Activated B cell treated with CpG ODN at 0.5 μM for 24 hours (primary cell): ENCODE measurements at regions not wholly inside any gene's neighbourhood (a gene's known extent, or its start where the extent isn't known, plus 50 kb on each side); places are given as distances from the start of the nearest gene placed in this dataset.

Experiments used
- ATAC-seq: fragments of 200-7000 bp; cut with Tn5 transposase; one replicate; pipeline ENCODE4 v1.10.0; 2021; ENCODE audit warnings: low read depth, mild to moderate bottlenecking, moderate library complexity
- CTCF ChIA-PET: fragments of 350-600 bp; sonication (Branson Sonifier 250); formaldehyde crosslinking; loops from one replicate; lab custom pipeline; 2021; ENCODE audit warnings: antibody characterized with exemption; lab: Charles Lee
- POLR2A ChIA-PET: fragments of 350-600 bp; sonication (Branson Sonifier 250); formaldehyde crosslinking; loops from one replicate; lab custom pipeline; 2021; ENCODE audit warnings: antibody characterized with exemption; lab: Charles Lee
- DNase-seq: peaks from one replicate; pipeline ENCODE4 v3.0.0; 2022
- H3K27ac Mint-ChIP-seq: one replicate; pipeline ENCODE4 v1.8.0; 2020; ENCODE audit warnings: mixed read lengths
- H3K27me3 Mint-ChIP-seq: one replicate; pipeline ENCODE4 v1.8.0; 2021; ENCODE audit warnings: mixed read lengths
- H3K36me3 Mint-ChIP-seq: one replicate; pipeline ENCODE4 v1.8.0; 2021; ENCODE audit warnings: low read depth, mixed read lengths
- H3K4me1 Mint-ChIP-seq: one replicate; pipeline ENCODE4 v1.8.0; 2021; ENCODE audit warnings: mixed read lengths
- H3K4me3 Mint-ChIP-seq: one replicate; pipeline ENCODE4 v1.8.0; 2020; ENCODE audit warnings: mild to moderate bottlenecking, mixed read lengths
- H3K9me3 Mint-ChIP-seq: one replicate; pipeline ENCODE4 v1.8.0; 2020; ENCODE audit warnings: mixed read lengths
- CTCF ChIP-seq: fragments of 200-600 bp; IDR thresholded peaks from one replicate; pipeline ENCODE4 v1.8.0; 2022; ENCODE audit warnings: antibody characterized with exemption, mild to moderate bottlenecking
- intact Hi-C: fragments of 100-400 bp; cut with micrococcal nuclease; formaldehyde crosslinking; loops from one replicate; pipeline ENCODE4 v1.15.1; 2024

- ChIA-PET POLR2A (no interaction called here), CTCF (no interaction called here)
- no peak for DNase-seq
- TF ChIP-seq CTCF = no peak
- ATAC-seq = no peak
- Mint-ChIP-seq H3K27ac (no peak overlapping the region), H3K36me3 (no peaks in the 10 kb centered on the region), H3K4me1 (no peaks in the 10 kb centered on the region), H3K9me3 (no peaks in the 10 kb centered on the region), H3K4me3 (no peak overlapping the region), H3K27me3 (no peaks in the 10 kb centered on the region)
- intact Hi-C loops = no loop called here
Measured at GRCh38 chr2:63784461-63784860, 57.2 kb upstream of the UGP2 start.

- CTCF ChIA-PET = no interaction called here
- DNase-seq = no peak
- no peaks in the 10 kb centered on the region for H3K9me3 Mint-ChIP-seq
- no peak overlapping the region for H3K4me3 Mint-ChIP-seq
- no peaks in the 10 kb centered on the region for H3K4me1 Mint-ChIP-seq
- no peaks in the 10 kb centered on the region for H3K27me3 Mint-ChIP-seq
- no peak for ATAC-seq
- intact Hi-C loops = no loop called here
- no peak overlapping the region for H3K27ac Mint-ChIP-seq
- no peaks in the 10 kb centered on the region for H3K36me3 Mint-ChIP-seq
- POLR2A ChIA-PET = no interaction called here
- TF ChIP-seq CTCF = no peak
Measured at GRCh38 chr2:63785096-63785495, 56.6 kb upstream of the UGP2 start.

GRCh38 chr2:63786471-63786870 lies 55.2 kb upstream of the UGP2 start:
- Mint-ChIP-seq H3K36me3 (no peaks in the 10 kb centered on the region), H3K4me1 (no peaks in the 10 kb centered on the region), H3K4me3 (no peak overlapping the region), H3K27ac (no peak overlapping the region), H3K27me3 (no peaks in the 10 kb centered on the region), H3K9me3 (no peaks in the 10 kb centered on the region)
- POLR2A ChIA-PET = no interaction called here
- CTCF ChIA-PET = no interaction called here
- DNase-seq = no peak
- no peak for ATAC-seq
- no peak for TF ChIP-seq CTCF
- intact Hi-C loops = no loop called here

GRCh38 chr2:63788071-63788470 lies 53.6 kb upstream of the UGP2 start:
- Mint-ChIP-seq H3K27ac (no peak overlapping the region), H3K4me1 (no peaks in the 10 kb centered on the region), H3K36me3 (no peaks in the 10 kb centered on the region), H3K9me3 (no peaks in the 10 kb centered on the region), H3K27me3 (no peaks in the 10 kb centered on the region), H3K4me3 (no peak overlapping the region)
- ChIA-PET CTCF (no interaction called here), POLR2A (no interaction called here)
- no peak for TF ChIP-seq CTCF
- intact Hi-C loops = no loop called here
- ATAC-seq (no peak), DNase-seq (no peak)

- TF ChIP-seq CTCF = no peak
- no peaks in the 10 kb centered on the region for H3K4me1 Mint-ChIP-seq
- no peak overlapping the region for H3K4me3 Mint-ChIP-seq
- CTCF ChIA-PET = no interaction called here
- ATAC-seq (no peak), DNase-seq (no peak)
- H3K27me3 Mint-ChIP-seq = no peaks in the 10 kb centered on the region
- H3K36me3 Mint-ChIP-seq = no peaks in the 10 kb centered on the region
- POLR2A ChIA-PET = no interaction called here
- no peaks in the 10 kb centered on the region for H3K9me3 Mint-ChIP-seq
- intact Hi-C loops = no loop called here
- H3K27ac Mint-ChIP-seq = no peak overlapping the region
Measured at GRCh38 chr2:63789338-63790020, 52.2 kb upstream of the UGP2 start.
